H1 (cell line): ENCODE measurements at regions not wholly inside any gene's neighbourhood (a gene's known extent, or its start where the extent isn't known, plus 50 kb on each side); places are given as distances from the start of the nearest gene placed in this dataset.

Experiments used
- CHD2 ChIP-seq: IDR thresholded peaks from 2 replicates; pipeline ENCODE4 v1.6.1; 2012; ENCODE audit warnings: low read length, improper control_type of control experiment
- FOSL1 ChIP-seq: IDR thresholded peaks from 2 replicates; pipeline ENCODE4 v1.6.1; 2011; ENCODE audit warnings: mild to moderate bottlenecking, low read depth, low read length, moderate library complexity; ENCODE audit not compliant: insufficient read depth
- KDM4A ChIP-seq: IDR thresholded peaks from one replicate; pipeline ENCODE4 v1.7.1; 2012; ENCODE audit warnings: low read depth, mild to moderate bottlenecking, moderate library complexity, low read length, inconsistent platforms; ENCODE audit not compliant: severe bottlenecking
- NRF1 ChIP-seq: IDR thresholded peaks from 2 replicates; pipeline ENCODE4 v1.6.1; 2011; ENCODE audit warnings: mild to moderate bottlenecking, low read depth, low read length, improper control_type of control experiment
- POU5F1 ChIP-seq: IDR thresholded peaks from 2 replicates; pipeline ENCODE4 v1.6.1; 2011; ENCODE audit warnings: low read depth, mild to moderate bottlenecking, low read length, moderate library complexity
- RAD21 ChIP-seq, 2 experiments: IDR thresholded peaks in 1 of 2; conservative IDR thresholded peaks in 1 of 2; 2 replicates each; pipeline ENCODE4 v1.6.1; 2011; ENCODE audit warnings: low read depth in 2 of 2, low read length in 2 of 2, improper control_type of control experiment in 1 of 2, inconsistent platforms in 1 of 2, mild to moderate bottlenecking in 1 of 2, moderate library complexity in 1 of 2
- RXRA ChIP-seq: IDR thresholded peaks from 2 replicates; pipeline ENCODE4 v1.6.1; 2011; ENCODE audit warnings: low read depth, mild to moderate bottlenecking, low read length, moderate library complexity; ENCODE audit not compliant: insufficient read depth
- SIX5 ChIP-seq: IDR thresholded peaks from 2 replicates; pipeline ENCODE4 v1.6.1; 2011; ENCODE audit warnings: mild to moderate bottlenecking, low read depth, low read length
- SP1 ChIP-seq: IDR thresholded peaks from 2 replicates; pipeline ENCODE4 v1.6.1; 2011; ENCODE audit warnings: low read depth, low read length
- TAF1 ChIP-seq: IDR thresholded peaks from 2 replicates; pipeline ENCODE4 v1.6.1; 2011; ENCODE audit warnings: mild to moderate bottlenecking, low read depth, low read length
- TBP ChIP-seq: IDR thresholded peaks from 2 replicates; pipeline ENCODE4 v1.6.1; 2011; ENCODE audit warnings: low read depth, low read length, improper control_type of control experiment
- TF ChIP-seq, protein P1 (sequence below): fragments of 300-600 bp; sonication (generic); IDR thresholded peaks from 2 replicates; pipeline ENCODE4 v1.7.1; 2012; ENCODE audit warnings: low read length, moderate library complexity, mild to moderate bottlenecking, inconsistent platforms; ENCODE audit not compliant: insufficient replicate concordance

DNA sequence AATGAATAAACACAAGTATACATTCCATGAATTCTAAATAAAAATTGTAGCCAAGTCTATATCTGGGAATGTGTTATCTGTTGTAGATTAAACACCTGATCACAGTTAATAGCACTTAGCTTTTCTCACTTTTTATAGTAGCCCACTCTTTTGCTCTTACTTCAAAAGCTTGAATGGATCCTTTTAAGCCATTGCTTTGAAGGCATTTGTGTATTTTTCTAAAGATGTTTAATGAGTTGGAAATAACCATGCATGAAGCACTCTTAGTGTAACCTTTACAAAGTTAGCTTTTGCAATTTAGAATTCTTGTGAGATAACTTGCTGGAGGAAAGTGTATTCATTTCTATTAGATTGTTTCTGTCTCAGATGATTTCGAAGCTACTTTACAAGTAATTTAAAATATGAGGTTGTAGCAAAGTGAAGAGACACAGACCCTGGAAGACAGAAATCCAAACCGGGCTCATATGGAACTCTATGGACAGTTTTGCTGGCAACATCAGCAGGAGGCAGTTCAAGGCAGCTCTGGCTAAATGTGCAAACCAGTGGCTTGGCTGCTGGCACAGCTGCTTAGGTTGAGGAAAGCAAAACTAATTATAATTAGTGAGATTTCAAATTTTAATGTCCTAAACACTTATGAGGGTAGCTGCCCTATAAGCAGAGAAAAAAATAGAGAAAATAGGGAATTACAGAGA, 469.8 kb upstream of the ZEB2 start (continued):
- TF ChIP-seq, protein P1, sequence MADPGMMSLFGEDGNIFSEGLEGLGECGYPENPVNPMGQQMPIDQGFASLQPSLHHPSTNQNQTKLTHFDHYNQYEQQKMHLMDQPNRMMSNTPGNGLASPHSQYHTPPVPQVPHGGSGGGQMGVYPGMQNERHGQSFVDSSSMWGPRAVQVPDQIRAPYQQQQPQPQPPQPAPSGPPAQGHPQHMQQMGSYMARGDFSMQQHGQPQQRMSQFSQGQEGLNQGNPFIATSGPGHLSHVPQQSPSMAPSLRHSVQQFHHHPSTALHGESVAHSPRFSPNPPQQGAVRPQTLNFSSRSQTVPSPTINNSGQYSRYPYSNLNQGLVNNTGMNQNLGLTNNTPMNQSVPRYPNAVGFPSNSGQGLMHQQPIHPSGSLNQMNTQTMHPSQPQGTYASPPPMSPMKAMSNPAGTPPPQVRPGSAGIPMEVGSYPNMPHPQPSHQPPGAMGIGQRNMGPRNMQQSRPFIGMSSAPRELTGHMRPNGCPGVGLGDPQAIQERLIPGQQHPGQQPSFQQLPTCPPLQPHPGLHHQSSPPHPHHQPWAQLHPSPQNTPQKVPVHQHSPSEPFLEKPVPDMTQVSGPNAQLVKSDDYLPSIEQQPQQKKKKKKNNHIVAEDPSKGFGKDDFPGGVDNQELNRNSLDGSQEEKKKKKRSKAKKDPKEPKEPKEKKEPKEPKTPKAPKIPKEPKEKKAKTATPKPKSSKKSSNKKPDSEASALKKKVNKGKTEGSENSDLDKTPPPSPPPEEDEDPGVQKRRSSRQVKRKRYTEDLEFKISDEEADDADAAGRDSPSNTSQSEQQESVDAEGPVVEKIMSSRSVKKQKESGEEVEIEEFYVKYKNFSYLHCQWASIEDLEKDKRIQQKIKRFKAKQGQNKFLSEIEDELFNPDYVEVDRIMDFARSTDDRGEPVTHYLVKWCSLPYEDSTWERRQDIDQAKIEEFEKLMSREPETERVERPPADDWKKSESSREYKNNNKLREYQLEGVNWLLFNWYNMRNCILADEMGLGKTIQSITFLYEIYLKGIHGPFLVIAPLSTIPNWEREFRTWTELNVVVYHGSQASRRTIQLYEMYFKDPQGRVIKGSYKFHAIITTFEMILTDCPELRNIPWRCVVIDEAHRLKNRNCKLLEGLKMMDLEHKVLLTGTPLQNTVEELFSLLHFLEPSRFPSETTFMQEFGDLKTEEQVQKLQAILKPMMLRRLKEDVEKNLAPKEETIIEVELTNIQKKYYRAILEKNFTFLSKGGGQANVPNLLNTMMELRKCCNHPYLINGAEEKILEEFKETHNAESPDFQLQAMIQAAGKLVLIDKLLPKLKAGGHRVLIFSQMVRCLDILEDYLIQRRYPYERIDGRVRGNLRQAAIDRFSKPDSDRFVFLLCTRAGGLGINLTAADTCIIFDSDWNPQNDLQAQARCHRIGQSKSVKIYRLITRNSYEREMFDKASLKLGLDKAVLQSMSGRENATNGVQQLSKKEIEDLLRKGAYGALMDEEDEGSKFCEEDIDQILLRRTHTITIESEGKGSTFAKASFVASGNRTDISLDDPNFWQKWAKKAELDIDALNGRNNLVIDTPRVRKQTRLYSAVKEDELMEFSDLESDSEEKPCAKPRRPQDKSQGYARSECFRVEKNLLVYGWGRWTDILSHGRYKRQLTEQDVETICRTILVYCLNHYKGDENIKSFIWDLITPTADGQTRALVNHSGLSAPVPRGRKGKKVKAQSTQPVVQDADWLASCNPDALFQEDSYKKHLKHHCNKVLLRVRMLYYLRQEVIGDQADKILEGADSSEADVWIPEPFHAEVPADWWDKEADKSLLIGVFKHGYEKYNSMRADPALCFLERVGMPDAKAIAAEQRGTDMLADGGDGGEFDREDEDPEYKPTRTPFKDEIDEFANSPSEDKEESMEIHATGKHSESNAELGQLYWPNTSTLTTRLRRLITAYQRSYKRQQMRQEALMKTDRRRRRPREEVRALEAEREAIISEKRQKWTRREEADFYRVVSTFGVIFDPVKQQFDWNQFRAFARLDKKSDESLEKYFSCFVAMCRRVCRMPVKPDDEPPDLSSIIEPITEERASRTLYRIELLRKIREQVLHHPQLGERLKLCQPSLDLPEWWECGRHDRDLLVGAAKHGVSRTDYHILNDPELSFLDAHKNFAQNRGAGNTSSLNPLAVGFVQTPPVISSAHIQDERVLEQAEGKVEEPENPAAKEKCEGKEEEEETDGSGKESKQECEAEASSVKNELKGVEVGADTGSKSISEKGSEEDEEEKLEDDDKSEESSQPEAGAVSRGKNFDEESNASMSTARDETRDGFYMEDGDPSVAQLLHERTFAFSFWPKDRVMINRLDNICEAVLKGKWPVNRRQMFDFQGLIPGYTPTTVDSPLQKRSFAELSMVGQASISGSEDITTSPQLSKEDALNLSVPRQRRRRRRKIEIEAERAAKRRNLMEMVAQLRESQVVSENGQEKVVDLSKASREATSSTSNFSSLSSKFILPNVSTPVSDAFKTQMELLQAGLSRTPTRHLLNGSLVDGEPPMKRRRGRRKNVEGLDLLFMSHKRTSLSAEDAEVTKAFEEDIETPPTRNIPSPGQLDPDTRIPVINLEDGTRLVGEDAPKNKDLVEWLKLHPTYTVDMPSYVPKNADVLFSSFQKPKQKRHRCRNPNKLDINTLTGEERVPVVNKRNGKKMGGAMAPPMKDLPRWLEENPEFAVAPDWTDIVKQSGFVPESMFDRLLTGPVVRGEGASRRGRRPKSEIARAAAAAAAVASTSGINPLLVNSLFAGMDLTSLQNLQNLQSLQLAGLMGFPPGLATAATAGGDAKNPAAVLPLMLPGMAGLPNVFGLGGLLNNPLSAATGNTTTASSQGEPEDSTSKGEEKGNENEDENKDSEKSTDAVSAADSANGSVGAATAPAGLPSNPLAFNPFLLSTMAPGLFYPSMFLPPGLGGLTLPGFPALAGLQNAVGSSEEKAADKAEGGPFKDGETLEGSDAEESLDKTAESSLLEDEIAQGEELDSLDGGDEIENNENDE, result no peak
- TF ChIP-seq FOSL1 (no peak), CHD2 (no peak), RXRA (no peak), TAF1 (no peak), TBP (no peak), SP1 (no peak), KDM4A (no peak), NRF1 (no peak), RAD21 (IDR thresholded peaks at IDR 0.05 in 1 of 2, conservative IDR thresholded peaks at IDR 0.05 in 1 of 2; ENCODE audit: low read depth in 2 of 2, low read length in 2 of 2) (no peak), POU5F1 (no peak), SIX5 (no peak)
